Right lobe of liver (tissue), 6 donors: ENCODE measurements at regions not wholly inside any gene's neighbourhood (a gene's known extent, or its start where the extent isn't known, plus 50 kb on each side); places are given as distances from the start of the nearest gene placed in this dataset.

Experiments
- ATAC-seq, 4 donors: fragments of 200-7000 bp; cut with Tn5 transposase; one replicate each; pipeline ENCODE4 v1.9.1; 2020; ENCODE audit warnings: mild to moderate bottlenecking in 4 of 4, moderate library complexity in 4 of 4
- DNase-seq, 3 donors: peaks; one replicate each; pipeline ENCODE4 v3.0.0-alpha.2; 2020
- H3K27ac ChIP-seq, 3 donors: fragments of 200-600 bp; one replicate each; pipeline ENCODE4 v1.8.0; 2022
- H3K27me3 ChIP-seq, 2 donors: fragments of 200-600 bp; one replicate each; pipeline ENCODE4 v1.8.0; 2022
- H3K36me3 ChIP-seq, 4 donors: fragments of 200-600 bp; sonication (generic) in 1 of 4; one replicate each; pipeline versions ENCODE4 v1.5.1 to v1.8.0; 2017 to 2022; ENCODE audit warnings: control low read depth in 1 of 4
- H3K4me1 ChIP-seq, 4 donors: fragments of 200-600 bp; sonication (generic) in 1 of 4; one replicate each; pipeline versions ENCODE4 v1.5.1 to v1.8.0; 2017 to 2022; ENCODE audit warnings: control low read depth in 1 of 4
- H3K4me3 ChIP-seq, 3 donors: fragments of 200-600 bp; one replicate each; pipeline ENCODE4 v1.8.0; 2022
- H3K9me3 ChIP-seq, 4 donors: fragments of 200-600 bp; sonication (generic) in 1 of 4; one replicate each; pipeline versions ENCODE4 v1.5.1 to v1.8.0; 2017 to 2022; ENCODE audit warnings: control low read depth in 1 of 4
- CTCF ChIP-seq, 4 donors: fragments of 200-600 bp in 3 of 4; fragments of 450-650 bp in 1 of 4; IDR thresholded peaks; one replicate each; pipeline versions ENCODE4 v1.5.1 to v1.8.0; 2016 to 2022; ENCODE audit warnings: antibody characterized with exemption in 4 of 4, mild to moderate bottlenecking in 2 of 4
- POLR2A ChIP-seq: fragments of 450-650 bp; IDR thresholded peaks from one replicate; pipeline ENCODE4 v1.6.1; 2017; ENCODE audit warnings: antibody characterized with exemption, mild to moderate bottlenecking
- WGBS: methylation state at CpG from one replicate; pipeline ENCODE4 v1.1.6; 2018; ENCODE audit warnings: low coverage, low lambda C conversion rate; ENCODE audit not compliant: insufficient coverage; ENCODE audit errors: missing lambda C conversion rate; 5-methylcytosine and 5-hydroxymethylcytosine counted together
- intact Hi-C, 2 donors: fragments of 100-400 bp; cut with DNase I; formaldehyde crosslinking; loops; one replicate each; pipeline versions ENCODE4 v1.11.2 to v1.14.1; 2022
- donor health status: DM: no; HTN: yes; CAD: no.
- donor health status: DM: no; HTN: no; CAD: no.
- donor health status: DM: no; HTN: no; CAD: no.
- donor health status: DM: no; HTN: yes; CAD: no.
- donor health status: DM: no; HTN: yes; CAD: no.

DNA sequence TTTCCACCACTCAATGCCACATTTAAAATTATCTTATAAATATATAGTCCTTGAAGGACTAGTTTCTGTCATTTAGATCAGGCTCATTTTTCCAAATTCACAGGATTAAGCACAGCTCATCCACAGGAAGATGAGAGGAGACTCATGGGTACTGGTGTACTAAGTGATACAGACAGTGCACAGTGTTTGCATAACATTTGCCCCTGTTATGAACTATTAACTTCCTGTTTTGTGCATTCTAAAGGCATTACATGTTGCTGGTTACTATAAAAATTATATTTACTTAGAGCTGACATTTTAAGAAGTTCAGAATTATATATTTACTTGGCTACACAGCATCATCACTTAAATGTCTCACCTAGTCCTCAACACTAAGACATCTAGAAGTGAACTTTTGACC lies 772.0 kb downstream of the TECRL start:
- H3K27ac ChIP-seq: no peak overlapping the region
- H3K9me3 ChIP-seq: no peaks in the 10 kb centered on the region
- H3K4me1 ChIP-seq: no peaks in the 10 kb centered on the region
- DNase-seq (no peak), ATAC-seq (no peak)
- H3K36me3 ChIP-seq: no peaks in the 10 kb centered on the region
- TF ChIP-seq POLR2A (no peak), CTCF (IDR thresholded peaks at IDR 0.05) (no peak)
- intact Hi-C loops: no loop called here
- H3K4me3 ChIP-seq: no peak overlapping the region
- no peaks in the 10 kb centered on the region for H3K27me3 ChIP-seq

- no peak overlapping the region for H3K4me3 ChIP-seq
- no peaks in the 10 kb centered on the region for H3K4me1 ChIP-seq
- TF ChIP-seq CTCF (IDR thresholded peaks at IDR 0.05): no peak
- no peak for TF ChIP-seq POLR2A
- WGBS: 46% methylated on average over 2 of the region's 2 CpGs
- no peak overlapping the region for H3K27ac ChIP-seq
- ATAC-seq (no peak), DNase-seq (no peak)
- H3K9me3 ChIP-seq: no peaks in the 10 kb centered on the region
- H3K27me3 ChIP-seq: no peaks in the 10 kb centered on the region
- intact Hi-C loops: no loop called here
- no peaks in the 10 kb centered on the region for H3K36me3 ChIP-seq
These were observed 776.4 kb downstream of the TECRL start for GRCh38 chr4:63632858-63633257.

DNA sequence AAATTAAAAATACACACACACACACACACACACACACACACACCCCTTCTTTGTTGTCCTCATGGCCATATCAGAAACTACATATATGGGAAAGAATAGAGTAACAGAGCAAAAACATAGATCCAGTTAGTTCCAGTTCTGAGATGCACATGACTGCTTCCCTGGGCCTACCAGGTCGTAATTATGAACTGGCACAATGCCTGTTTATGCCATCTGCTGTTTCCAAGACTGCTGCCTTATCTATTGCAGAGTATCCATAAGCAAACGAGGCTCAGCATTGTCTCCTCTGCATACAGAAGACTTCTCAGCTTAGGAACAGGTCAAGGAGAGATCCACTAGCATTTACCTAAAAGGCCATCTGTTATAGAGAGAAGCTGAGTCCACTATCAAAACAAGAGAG lies 789.0 kb downstream of the TECRL start:
- Histone ChIP-seq H3K27ac (no peak overlapping the region), H3K4me3 (no peak overlapping the region), H3K27me3 (no peaks in the 10 kb centered on the region), H3K9me3 (no peaks in the 10 kb centered on the region), H3K36me3 (no peaks in the 10 kb centered on the region), H3K4me1 (no peaks in the 10 kb centered on the region)
- DNase-seq (no peak), ATAC-seq (no peak)
- 0% methylated on average over 2 of the region's 2 CpGs for WGBS
- intact Hi-C loops: no loop called here
- TF ChIP-seq CTCF (IDR thresholded peaks at IDR 0.05) (no peak), POLR2A (no peak)

GRCh38 chr4:63619771-63620170 lies 789.5 kb downstream of the TECRL start:
- no peaks in the 10 kb centered on the region for H3K9me3 ChIP-seq
- no peak overlapping the region for H3K27ac ChIP-seq
- intact Hi-C loops: no loop called here
- WGBS: 41% methylated on average over 1 of the region's 1 CpG
- DNase-seq: no peak
- H3K36me3 ChIP-seq: no peaks in the 10 kb centered on the region
- no peaks in the 10 kb centered on the region for H3K27me3 ChIP-seq
- TF ChIP-seq CTCF (IDR thresholded peaks at IDR 0.05) (no peak), POLR2A (no peak)
- no peak for ATAC-seq
- H3K4me3 ChIP-seq: no peak overlapping the region
- no peaks in the 10 kb centered on the region for H3K4me1 ChIP-seq
